ENCODE measurements at regions not wholly inside any gene's neighbourhood (a gene's known extent, or its start where the extent isn't known, plus 50 kb on each side); places are given as distances from the start of the nearest gene placed in this dataset.

DNA sequence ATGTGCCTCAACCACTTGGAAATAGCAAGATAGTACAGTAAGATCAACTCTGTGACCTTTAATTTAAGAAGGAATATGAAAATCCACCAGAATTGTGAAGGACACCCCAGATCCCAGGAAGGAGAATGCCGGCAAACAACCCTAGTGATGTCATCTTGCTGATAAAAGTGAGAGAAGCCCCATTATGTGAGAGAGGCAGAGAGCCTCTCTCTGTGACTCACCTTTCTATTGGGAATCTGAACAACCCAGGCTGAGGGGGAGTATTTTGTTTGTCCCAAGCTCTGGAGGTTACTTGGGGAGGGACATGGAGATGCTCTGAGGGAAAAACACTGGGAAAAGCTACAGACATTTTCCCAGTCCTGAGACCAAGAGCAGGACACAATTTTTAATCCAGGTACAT, 188.3 kb upstream of the FERMT1 start:
- Histone ChIP-seq H3K27ac (ENCODE audit: low read length) (no peak overlapping the region), H3K9me3 (ENCODE audit: control insufficient read depth, insufficient read depth, low read length) (peaks cover 10% of the 10 kb centered on the region), H3K4me1 (ENCODE audit: control insufficient read depth, insufficient read depth, low read length) (no peaks in the 10 kb centered on the region), H3K4me3 (ENCODE audit: low read length) (no peak overlapping the region), H3K36me3 (ENCODE audit: control insufficient read depth, insufficient read depth, low read length) (no peaks in the 10 kb centered on the region), H3K27me3 (ENCODE audit: control insufficient read depth, insufficient read depth, low read length) (no peaks in the 10 kb centered on the region)
- Mint-ChIP-seq H3K4me3 (no peak overlapping the region), H3K36me3 (peaks cover 9% of the 10 kb centered on the region), H3K27ac (no peak overlapping the region), H3K9me3 (peaks cover 18 to 21% of the 10 kb centered on the region in 2 donors), H3K4me1 (no peaks in the 10 kb centered on the region), H3K27me3 (ENCODE audit: low read depth in 2 of 2) (no peaks in the 10 kb centered on the region)
- intact Hi-C loops (cut with micrococcal nuclease), result no loop called here
- 73% methylated on average over 1 of the region's 1 CpG for WGBS (ENCODE audit: insufficient coverage)
- TF ChIP-seq, protein P1, sequence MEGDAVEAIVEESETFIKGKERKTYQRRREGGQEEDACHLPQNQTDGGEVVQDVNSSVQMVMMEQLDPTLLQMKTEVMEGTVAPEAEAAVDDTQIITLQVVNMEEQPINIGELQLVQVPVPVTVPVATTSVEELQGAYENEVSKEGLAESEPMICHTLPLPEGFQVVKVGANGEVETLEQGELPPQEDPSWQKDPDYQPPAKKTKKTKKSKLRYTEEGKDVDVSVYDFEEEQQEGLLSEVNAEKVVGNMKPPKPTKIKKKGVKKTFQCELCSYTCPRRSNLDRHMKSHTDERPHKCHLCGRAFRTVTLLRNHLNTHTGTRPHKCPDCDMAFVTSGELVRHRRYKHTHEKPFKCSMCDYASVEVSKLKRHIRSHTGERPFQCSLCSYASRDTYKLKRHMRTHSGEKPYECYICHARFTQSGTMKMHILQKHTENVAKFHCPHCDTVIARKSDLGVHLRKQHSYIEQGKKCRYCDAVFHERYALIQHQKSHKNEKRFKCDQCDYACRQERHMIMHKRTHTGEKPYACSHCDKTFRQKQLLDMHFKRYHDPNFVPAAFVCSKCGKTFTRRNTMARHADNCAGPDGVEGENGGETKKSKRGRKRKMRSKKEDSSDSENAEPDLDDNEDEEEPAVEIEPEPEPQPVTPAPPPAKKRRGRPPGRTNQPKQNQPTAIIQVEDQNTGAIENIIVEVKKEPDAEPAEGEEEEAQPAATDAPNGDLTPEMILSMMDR (IDR thresholded peaks at IDR 0.05), result no peak
- no peak for DNase-seq
- no peak for ATAC-seq

DNA sequence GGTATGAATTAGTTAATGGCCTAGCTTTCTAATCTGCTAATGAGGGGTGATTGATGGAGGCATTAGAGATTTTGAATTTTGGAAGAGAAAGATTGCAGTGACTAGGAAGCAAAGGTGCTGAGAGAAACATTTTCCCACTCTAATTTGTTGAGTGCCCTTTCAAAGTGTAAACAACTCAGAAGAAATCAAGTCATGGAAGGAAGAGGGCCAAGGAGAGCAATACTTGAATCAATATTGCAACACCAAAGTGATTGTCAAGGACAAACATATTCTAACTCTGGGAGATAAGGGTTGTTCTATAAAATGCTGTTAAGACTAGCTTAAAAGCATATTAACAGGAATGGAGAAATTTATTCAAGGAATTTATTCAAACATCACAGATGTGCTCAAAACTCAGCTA, 182.7 kb upstream of the FERMT1 start:
- H3K27ac Mint-ChIP-seq, result no peak overlapping the region
- TF ChIP-seq, protein P1 (IDR thresholded peaks at IDR 0.05), result no peak
- ATAC-seq (no peak), DNase-seq (no peak)
- no peaks in the 10 kb centered on the region for H3K27me3 Mint-ChIP-seq (ENCODE audit: low read depth in 2 of 2)
- Histone ChIP-seq H3K27ac (ENCODE audit: low read length) (no peak overlapping the region), H3K27me3 (ENCODE audit: control insufficient read depth, insufficient read depth, low read length) (no peaks in the 10 kb centered on the region), H3K4me1 (ENCODE audit: control insufficient read depth, insufficient read depth, low read length) (no peaks in the 10 kb centered on the region), H3K4me3 (ENCODE audit: low read length) (no peak overlapping the region), H3K9me3 (ENCODE audit: control insufficient read depth, insufficient read depth, low read length) (no peaks in the 10 kb centered on the region), H3K36me3 (ENCODE audit: control insufficient read depth, insufficient read depth, low read length) (no peaks in the 10 kb centered on the region)
- intact Hi-C loops (cut with micrococcal nuclease), result no loop called here
- H3K36me3 Mint-ChIP-seq, result no peaks in the 10 kb centered on the region
- H3K9me3 Mint-ChIP-seq, result peaks cover 9 to 12% of the 10 kb centered on the region in 2 donors
- H3K4me3 Mint-ChIP-seq, result no peak overlapping the region
- H3K4me1 Mint-ChIP-seq, result no peaks in the 10 kb centered on the region

DNA sequence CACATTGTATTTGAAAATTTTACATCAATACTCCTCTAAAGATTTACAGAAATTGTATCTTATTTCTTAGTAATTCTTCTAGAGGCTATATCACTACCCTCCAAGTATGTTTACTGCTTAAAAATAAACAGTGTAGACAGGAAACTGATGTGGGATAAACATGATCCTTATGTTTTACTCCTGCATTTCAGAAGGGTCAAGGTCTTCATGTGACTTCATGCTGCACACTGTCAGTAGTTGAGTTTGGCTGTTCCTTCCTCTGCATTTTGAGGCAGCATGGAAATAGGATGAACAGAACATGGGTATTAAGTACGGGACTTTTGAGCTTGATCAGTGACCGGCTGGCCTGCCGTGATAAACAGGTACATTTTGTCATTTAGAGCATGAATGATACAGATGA, 179.2 kb upstream of the FERMT1 start:
- Histone ChIP-seq H3K4me1 (ENCODE audit: control insufficient read depth, insufficient read depth, low read length) (no peaks in the 10 kb centered on the region), H3K36me3 (ENCODE audit: control insufficient read depth, insufficient read depth, low read length) (no peaks in the 10 kb centered on the region), H3K4me3 (ENCODE audit: low read length) (no peak overlapping the region), H3K9me3 (ENCODE audit: control insufficient read depth, insufficient read depth, low read length) (no peaks in the 10 kb centered on the region), H3K27ac (ENCODE audit: low read length) (no peak overlapping the region), H3K27me3 (ENCODE audit: control insufficient read depth, insufficient read depth, low read length) (no peaks in the 10 kb centered on the region)
- TF ChIP-seq, protein P1 (IDR thresholded peaks at IDR 0.05), result no peak
- H3K4me1 Mint-ChIP-seq, result no peaks in the 10 kb centered on the region
- H3K9me3 Mint-ChIP-seq, result peaks cover 3 to 4% of the 10 kb centered on the region in 2 donors
- WGBS (ENCODE audit: insufficient coverage), result 89% methylated on average over 1 of the region's 3 CpGs
- intact Hi-C loops (cut with micrococcal nuclease), result no loop called here
- ATAC-seq (no peak), DNase-seq (no peak)
- no peak overlapping the region for H3K4me3 Mint-ChIP-seq
- H3K36me3 Mint-ChIP-seq, result no peaks in the 10 kb centered on the region
- no peaks in the 10 kb centered on the region for H3K27me3 Mint-ChIP-seq (ENCODE audit: low read depth in 2 of 2)
- H3K27ac Mint-ChIP-seq, result no peak overlapping the region

DNA sequence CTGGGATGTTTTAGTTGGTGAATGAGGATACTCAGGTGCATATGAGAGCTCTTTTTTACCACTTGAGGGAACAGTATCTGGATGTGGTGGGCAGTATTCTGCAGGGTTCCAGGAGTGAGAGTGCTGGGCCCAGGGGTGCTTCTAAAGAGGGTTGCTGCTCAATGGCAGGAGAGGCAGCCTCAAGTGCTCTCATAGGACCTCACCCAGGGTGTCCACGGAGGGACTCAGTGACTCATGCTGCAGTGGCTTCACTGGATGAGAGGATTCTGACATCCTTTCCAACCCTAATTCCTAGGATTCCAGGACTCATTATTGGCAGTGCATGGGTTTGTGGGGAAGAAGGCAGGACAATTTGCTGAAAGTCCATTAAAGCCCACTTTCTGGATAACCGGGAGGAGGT, 176.6 kb upstream of the FERMT1 start:
- H3K9me3 Mint-ChIP-seq, result peaks cover 0 to 5% of the 10 kb centered on the region in 2 donors
- WGBS (ENCODE audit: insufficient coverage), result 100% methylated on average over 1 of the region's 2 CpGs
- no peaks in the 10 kb centered on the region for H3K27me3 Mint-ChIP-seq (ENCODE audit: low read depth in 2 of 2)
- intact Hi-C loops (cut with micrococcal nuclease), result no loop called here
- no peaks in the 10 kb centered on the region for H3K36me3 Mint-ChIP-seq
- H3K4me1 Mint-ChIP-seq, result no peaks in the 10 kb centered on the region
- ATAC-seq (no peak), DNase-seq (no peak)
- no peaks in the 10 kb centered on the region for H3K4me1 ChIP-seq (ENCODE audit: control insufficient read depth, insufficient read depth, low read length)
- H3K27ac ChIP-seq (ENCODE audit: low read length), result no peak overlapping the region
- no peaks in the 10 kb centered on the region for H3K9me3 ChIP-seq (ENCODE audit: control insufficient read depth, insufficient read depth, low read length)
- no peaks in the 10 kb centered on the region for H3K36me3 ChIP-seq (ENCODE audit: control insufficient read depth, insufficient read depth, low read length)
- TF ChIP-seq, protein P1 (IDR thresholded peaks at IDR 0.05), result no peak
- no peak overlapping the region for H3K4me3 Mint-ChIP-seq
- no peaks in the 10 kb centered on the region for H3K27me3 ChIP-seq (ENCODE audit: control insufficient read depth, insufficient read depth, low read length)
- H3K27ac Mint-ChIP-seq, result no peak overlapping the region
- H3K4me3 ChIP-seq (ENCODE audit: low read length), result no peak overlapping the region

All from natural killer cell (primary cell).